ENCODE measurements at regions not wholly inside any gene's neighbourhood (a gene's known extent, or its start where the extent isn't known, plus 50 kb on each side); places are given as distances from the start of the nearest gene placed in this dataset.

GRCh38 chr1:168437821-168438220 lies 106.0 kb downstream of the XCL2 start:
- H3K14ac ChIP-seq (replicated peaks; ENCODE audit: low read depth, low read length) = no peak overlapping the region
- no peak overlapping the region for H3K23ac ChIP-seq (ENCODE audit: low read depth, low read length)
- H4K5ac ChIP-seq (ENCODE audit: low read depth, low read length) = no peak overlapping the region
- no peak overlapping the region for H3K18ac ChIP-seq (ENCODE audit: low read depth, low read length)
- no peak for DNase-seq
- H2AK9ac ChIP-seq (replicated peaks; ENCODE audit: low read depth, low read length, poor library complexity) = no peak overlapping the region
- H3K4me3 ChIP-seq (ENCODE audit: insufficient read depth, low read depth, low read length) = no peak overlapping the region
- no peak overlapping the region for H2BK20ac ChIP-seq (ENCODE audit: low read depth, low read length)
- no peaks in the 10 kb centered on the region for H3K9me1 ChIP-seq (ENCODE audit: insufficient read depth, low read length)
- no peaks in the 10 kb centered on the region for H3K9me3 ChIP-seq (ENCODE audit: control insufficient read depth, insufficient read depth, low read length)
- H3K9ac ChIP-seq (ENCODE audit: low read depth, low read length) = no peak overlapping the region
- H3K4me2 ChIP-seq (ENCODE audit: low read depth, low read length) = no peak overlapping the region
- no peaks in the 10 kb centered on the region for H3K4me1 ChIP-seq (ENCODE audit: control insufficient read depth, insufficient read depth, low read length)
- intact Hi-C loops (cut with micrococcal nuclease) = no loop called here
- no peak overlapping the region for H2AK5ac ChIP-seq (ENCODE audit: low read depth, low read length)
- no peak overlapping the region for H2BK5ac ChIP-seq (ENCODE audit: low read depth, low read length, poor library complexity, severe bottlenecking)
- no peak overlapping the region for H3K27ac ChIP-seq (ENCODE audit: insufficient read depth, low read length)
- H2BK15ac ChIP-seq (ENCODE audit: low read depth, low read length) = no peak overlapping the region
- no peaks in the 10 kb centered on the region for H3K36me3 ChIP-seq (ENCODE audit: control insufficient read depth, insufficient read depth, low read length)
- no peak overlapping the region for H2AFZ ChIP-seq (replicated peaks; ENCODE audit: low read length, poor library complexity)
- no peak overlapping the region for H4K8ac ChIP-seq (ENCODE audit: low read depth in 2 of 2, low read length in 2 of 2)
- H3K4ac ChIP-seq (ENCODE audit: low read depth, low read length) = no peak overlapping the region
- TF ChIP-seq NFE2L2 (IDR thresholded peaks at IDR 0.05; ENCODE audit: low read depth, low read length) = no peak
- TF ChIP-seq POLR2A (IDR thresholded peaks at IDR 0.05; ENCODE audit: low read depth, low read length) = no peak
- no peak for TF ChIP-seq SMC3 (IDR thresholded peaks at IDR 0.05; ENCODE audit: low read depth, low read length)
- TF ChIP-seq BHLHE40 (IDR thresholded peaks at IDR 0.05; ENCODE audit: low read depth, low read length) = no peak
- no peak for TF ChIP-seq MXI1 (IDR thresholded peaks at IDR 0.05; ENCODE audit: borderline replicate concordance, low read depth, low read length)
- TF ChIP-seq USF2 (IDR thresholded peaks at IDR 0.05; ENCODE audit: low read depth, low read length) = no peak
- TF ChIP-seq, protein P1, sequence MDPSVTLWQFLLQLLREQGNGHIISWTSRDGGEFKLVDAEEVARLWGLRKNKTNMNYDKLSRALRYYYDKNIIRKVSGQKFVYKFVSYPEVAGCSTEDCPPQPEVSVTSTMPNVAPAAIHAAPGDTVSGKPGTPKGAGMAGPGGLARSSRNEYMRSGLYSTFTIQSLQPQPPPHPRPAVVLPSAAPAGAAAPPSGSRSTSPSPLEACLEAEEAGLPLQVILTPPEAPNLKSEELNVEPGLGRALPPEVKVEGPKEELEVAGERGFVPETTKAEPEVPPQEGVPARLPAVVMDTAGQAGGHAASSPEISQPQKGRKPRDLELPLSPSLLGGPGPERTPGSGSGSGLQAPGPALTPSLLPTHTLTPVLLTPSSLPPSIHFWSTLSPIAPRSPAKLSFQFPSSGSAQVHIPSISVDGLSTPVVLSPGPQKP (IDR thresholded peaks at IDR 0.05; ENCODE audit: borderline replicate concordance, low read depth, low read length) = no peak
- no peak for TF ChIP-seq FOS (IDR thresholded peaks at IDR 0.05; ENCODE audit: low read depth, low read length)
- no peak for TF ChIP-seq CHD1 (IDR thresholded peaks at IDR 0.05; ENCODE audit: low read depth, low read length)
- H3K56ac ChIP-seq (ENCODE audit: extremely low read depth, insufficient read depth, low read length) = no peak overlapping the region
- no TSS peak for BruUV-seq (replicated peaks)
- ChIA-PET POLR2A (ENCODE audit: unreplicated experiment) (no interaction called here), CTCF (interaction anchor here (2.5 kb wide), 1 partner anchor 95 kb away, joined by 12 read pairs; no protein-coding TSS in a partner anchor)
- H3K27me3 ChIP-seq (ENCODE audit: control insufficient read depth, insufficient read depth, low read length) = peaks cover 5% of the 10 kb centered on the region; the same call in 1 of the 2 replicates
- no peaks in the 10 kb centered on the region for H3K79me1 ChIP-seq (ENCODE audit: low read depth in 1 of 2, low read length in 2 of 2)
- no peaks in the 10 kb centered on the region for H4K20me1 ChIP-seq (ENCODE audit: insufficient read depth, low read length)
- no peak overlapping the region for H4K91ac ChIP-seq (ENCODE audit: insufficient read depth, low read depth, low read length)
- ATAC-seq (ENCODE audit: low read depth) = no peak
- WGBS, 2 experiments (ENCODE audit: extremely low coverage in 2 of 2, insufficient read length in 1 of 2) = 60% methylated on average over 1 of the region's 6 CpGs; no CpG with 5 or more reads in 1 of the 2 experiments
- dilution Hi-C loops (cut with HindIII; ENCODE audit: low sequenced_read_pairs, unreplicated experiment) = no loop called here
- no peak overlapping the region for H2BK120ac ChIP-seq (ENCODE audit: low read depth, low read length)
- in situ Hi-C loops (cut with MboI; ENCODE audit: low sequenced_read_pairs) = loop anchor here (10.0 kb wide), 1 partner anchor 907 kb away; no protein-coding TSS in a partner anchor
